Esophagus squamous epithelium (tissue), 4 donors: ENCODE measurements at regions not wholly inside any gene's neighbourhood (a gene's known extent, or its start where the extent isn't known, plus 50 kb on each side); places are given as distances from the start of the nearest gene placed in this dataset.

ENCODE experiments used
- CTCF ChIP-seq, 6 experiments: fragments of 450-650 bp in 4 of 6; fragments of 200-600 bp in 2 of 6; sonication (generic) in 2 of 6; IDR thresholded peaks; one replicate each; pipeline ENCODE4 v1.5.1; 2016 to 2019; ENCODE audit warnings: antibody characterized with exemption in 6 of 6, mild to moderate bottlenecking in 4 of 6, moderate library complexity in 4 of 6
- POLR2A ChIP-seq, 4 donors: fragments of 450-650 bp; IDR thresholded peaks; one replicate each; pipeline ENCODE4 v1.6.1; 2017; ENCODE audit warnings: antibody characterized with exemption in 4 of 4, mild to moderate bottlenecking in 4 of 4, moderate library complexity in 3 of 4

- no peak for TF ChIP-seq POLR2A (IDR thresholded peaks at IDR 0.05)
- no peak for TF ChIP-seq CTCF (IDR thresholded peaks at IDR 0.05)
Measured at GRCh38 chr18:38459131-38459994, 893.8 kb upstream of the CELF4 start.
